ENCODE measurements at regions not wholly inside any gene's neighbourhood (a gene's known extent, or its start where the extent isn't known, plus 50 kb on each side); places are given as distances from the start of the nearest gene placed in this dataset.

- no peaks in the 10 kb centered on the region for H3K27me3 ChIP-seq (ENCODE audit: control insufficient read depth in 2 of 2, insufficient read depth in 2 of 2, low read length in 2 of 2)
- no peak overlapping the region for H3K4me3 ChIP-seq (ENCODE audit: low read length in 2 of 2)
- H3K27ac ChIP-seq (ENCODE audit: low read depth in 2 of 2, low read length in 2 of 2): no peak overlapping the region
- H3K9me3 ChIP-seq (ENCODE audit: control insufficient read depth in 2 of 2, low read length in 2 of 2): no peaks in the 10 kb centered on the region
- no peak overlapping the region for H3K9ac ChIP-seq (ENCODE audit: low read depth in 1 of 2, low read length in 2 of 2)
- no peaks in the 10 kb centered on the region for H3K4me1 ChIP-seq (ENCODE audit: control insufficient read depth in 2 of 2, insufficient read depth in 2 of 2, low read length in 2 of 2)
- H3K36me3 ChIP-seq (ENCODE audit: control insufficient read depth in 2 of 2, insufficient read depth in 2 of 2, low read length in 2 of 2): no peaks in the 10 kb centered on the region
Measured at GRCh38 chr5:54775645-54776044, 209.7 kb downstream of the ESM1 start.

- no peak overlapping the region for H3K9ac ChIP-seq (ENCODE audit: low read depth in 1 of 2, low read length in 2 of 2)
- no peaks in the 10 kb centered on the region for H3K27me3 ChIP-seq (ENCODE audit: control insufficient read depth in 2 of 2, insufficient read depth in 2 of 2, low read length in 2 of 2)
- no peaks in the 10 kb centered on the region for H3K9me3 ChIP-seq (ENCODE audit: control insufficient read depth in 2 of 2, low read length in 2 of 2)
- H3K36me3 ChIP-seq (ENCODE audit: control insufficient read depth in 2 of 2, insufficient read depth in 2 of 2, low read length in 2 of 2): no peaks in the 10 kb centered on the region
- H3K27ac ChIP-seq (ENCODE audit: low read depth in 2 of 2, low read length in 2 of 2): no peak overlapping the region
- H3K4me1 ChIP-seq (ENCODE audit: control insufficient read depth in 2 of 2, insufficient read depth in 2 of 2, low read length in 2 of 2): no peaks in the 10 kb centered on the region
- peak overlapping the region in 1 of 2 donors; percentile 20 for H3K4me3 ChIP-seq (ENCODE audit: low read length in 2 of 2)
Measured at GRCh38 chr5:54774281-54775170, 210.9 kb downstream of the ESM1 start.

- Histone ChIP-seq H3K9me3 (ENCODE audit: control insufficient read depth in 2 of 2, low read length in 2 of 2) (no peaks in the 10 kb centered on the region), H3K27me3 (ENCODE audit: control insufficient read depth in 2 of 2, insufficient read depth in 2 of 2, low read length in 2 of 2) (no peaks in the 10 kb centered on the region), H3K27ac (ENCODE audit: low read depth in 2 of 2, low read length in 2 of 2) (no peak overlapping the region), H3K36me3 (ENCODE audit: control insufficient read depth in 2 of 2, insufficient read depth in 2 of 2, low read length in 2 of 2) (no peaks in the 10 kb centered on the region), H3K9ac (ENCODE audit: low read depth in 1 of 2, low read length in 2 of 2) (no peak overlapping the region), H3K4me1 (ENCODE audit: control insufficient read depth in 2 of 2, insufficient read depth in 2 of 2, low read length in 2 of 2) (no peaks in the 10 kb centered on the region), H3K4me3 (ENCODE audit: low read length in 2 of 2) (no peak overlapping the region)
Measured at GRCh38 chr5:54772684-54773083, 212.7 kb downstream of the ESM1 start.

GRCh38 chr5:54772231-54772630 is 213.2 kb downstream of the ESM1 start:
- H3K27ac ChIP-seq (ENCODE audit: low read depth in 2 of 2, low read length in 2 of 2): no peak overlapping the region
- H3K4me1 ChIP-seq (ENCODE audit: control insufficient read depth in 2 of 2, insufficient read depth in 2 of 2, low read length in 2 of 2): no peaks in the 10 kb centered on the region
- H3K27me3 ChIP-seq (ENCODE audit: control insufficient read depth in 2 of 2, insufficient read depth in 2 of 2, low read length in 2 of 2): no peaks in the 10 kb centered on the region
- no peaks in the 10 kb centered on the region for H3K9me3 ChIP-seq (ENCODE audit: control insufficient read depth in 2 of 2, low read length in 2 of 2)
- no peak overlapping the region for H3K4me3 ChIP-seq (ENCODE audit: low read length in 2 of 2)
- H3K9ac ChIP-seq (ENCODE audit: low read depth in 1 of 2, low read length in 2 of 2): no peak overlapping the region
- H3K36me3 ChIP-seq (ENCODE audit: control insufficient read depth in 2 of 2, insufficient read depth in 2 of 2, low read length in 2 of 2): no peaks in the 10 kb centered on the region

- no peak overlapping the region for H3K9ac ChIP-seq (ENCODE audit: low read depth in 1 of 2, low read length in 2 of 2)
- H3K27me3 ChIP-seq (ENCODE audit: control insufficient read depth in 2 of 2, insufficient read depth in 2 of 2, low read length in 2 of 2): no peaks in the 10 kb centered on the region
- no peak overlapping the region for H3K4me3 ChIP-seq (ENCODE audit: low read length in 2 of 2)
- no peaks in the 10 kb centered on the region for H3K4me1 ChIP-seq (ENCODE audit: control insufficient read depth in 2 of 2, insufficient read depth in 2 of 2, low read length in 2 of 2)
- no peaks in the 10 kb centered on the region for H3K9me3 ChIP-seq (ENCODE audit: control insufficient read depth in 2 of 2, low read length in 2 of 2)
- no peaks in the 10 kb centered on the region for H3K36me3 ChIP-seq (ENCODE audit: control insufficient read depth in 2 of 2, insufficient read depth in 2 of 2, low read length in 2 of 2)
- H3K27ac ChIP-seq (ENCODE audit: low read depth in 2 of 2, low read length in 2 of 2): no peak overlapping the region
Measured at GRCh38 chr5:54769746-54770145, 215.6 kb downstream of the ESM1 start.

- Histone ChIP-seq H3K36me3 (ENCODE audit: control insufficient read depth in 2 of 2, insufficient read depth in 2 of 2, low read length in 2 of 2) (no peaks in the 10 kb centered on the region), H3K27me3 (ENCODE audit: control insufficient read depth in 2 of 2, insufficient read depth in 2 of 2, low read length in 2 of 2) (no peaks in the 10 kb centered on the region), H3K27ac (ENCODE audit: low read depth in 2 of 2, low read length in 2 of 2) (no peak overlapping the region), H3K4me3 (ENCODE audit: low read length in 2 of 2) (no peak overlapping the region), H3K9ac (ENCODE audit: low read depth in 1 of 2, low read length in 2 of 2) (no peak overlapping the region), H3K4me1 (ENCODE audit: control insufficient read depth in 2 of 2, insufficient read depth in 2 of 2, low read length in 2 of 2) (no peaks in the 10 kb centered on the region), H3K9me3 (ENCODE audit: control insufficient read depth in 2 of 2, low read length in 2 of 2) (no peaks in the 10 kb centered on the region)
Measured at GRCh38 chr5:54769072-54769471, 216.3 kb downstream of the ESM1 start.

- Histone ChIP-seq H3K9me3 (ENCODE audit: control insufficient read depth in 2 of 2, low read length in 2 of 2) (no peaks in the 10 kb centered on the region), H3K27me3 (ENCODE audit: control insufficient read depth in 2 of 2, insufficient read depth in 2 of 2, low read length in 2 of 2) (no peaks in the 10 kb centered on the region), H3K4me1 (ENCODE audit: control insufficient read depth in 2 of 2, insufficient read depth in 2 of 2, low read length in 2 of 2) (no peaks in the 10 kb centered on the region), H3K27ac (ENCODE audit: low read depth in 2 of 2, low read length in 2 of 2) (no peak overlapping the region), H3K9ac (ENCODE audit: low read depth in 1 of 2, low read length in 2 of 2) (no peak overlapping the region), H3K4me3 (ENCODE audit: low read length in 2 of 2) (no peak overlapping the region), H3K36me3 (ENCODE audit: control insufficient read depth in 2 of 2, insufficient read depth in 2 of 2, low read length in 2 of 2) (no peaks in the 10 kb centered on the region)
Measured at GRCh38 chr5:54766748-54767147, 218.6 kb downstream of the ESM1 start.

- Histone ChIP-seq H3K27ac (ENCODE audit: low read depth in 2 of 2, low read length in 2 of 2) (no peak overlapping the region), H3K9me3 (ENCODE audit: control insufficient read depth in 2 of 2, low read length in 2 of 2) (no peaks in the 10 kb centered on the region), H3K27me3 (ENCODE audit: control insufficient read depth in 2 of 2, insufficient read depth in 2 of 2, low read length in 2 of 2) (no peaks in the 10 kb centered on the region)
Measured at GRCh38 chr5:54765165-54766028, 220.0 kb downstream of the ESM1 start.

GRCh38 chr5:54764102-54765090 is 221.0 kb downstream of the ESM1 start:
- no peak overlapping the region for H3K9ac ChIP-seq (ENCODE audit: low read depth in 1 of 2, low read length in 2 of 2)
- H3K4me3 ChIP-seq (ENCODE audit: low read length in 2 of 2): no peak overlapping the region
- no peaks in the 10 kb centered on the region for H3K9me3 ChIP-seq (ENCODE audit: control insufficient read depth in 2 of 2, low read length in 2 of 2)
- no peaks in the 10 kb centered on the region for H3K4me1 ChIP-seq (ENCODE audit: control insufficient read depth in 2 of 2, insufficient read depth in 2 of 2, low read length in 2 of 2)
- H3K27me3 ChIP-seq (ENCODE audit: control insufficient read depth in 2 of 2, insufficient read depth in 2 of 2, low read length in 2 of 2): no peaks in the 10 kb centered on the region
- no peak overlapping the region for H3K27ac ChIP-seq (ENCODE audit: low read depth in 2 of 2, low read length in 2 of 2)
- no peaks in the 10 kb centered on the region for H3K36me3 ChIP-seq (ENCODE audit: control insufficient read depth in 2 of 2, insufficient read depth in 2 of 2, low read length in 2 of 2)

More at GRCh38 chr5:54765165-54766028, 220.0 kb downstream of the ESM1 start:
- Histone ChIP-seq H3K36me3 (ENCODE audit: control insufficient read depth in 2 of 2, insufficient read depth in 2 of 2, low read length in 2 of 2) (no peaks in the 10 kb centered on the region), H3K4me1 (ENCODE audit: control insufficient read depth in 2 of 2, insufficient read depth in 2 of 2, low read length in 2 of 2) (no peaks in the 10 kb centered on the region), H3K4me3 (ENCODE audit: low read length in 2 of 2) (no peak overlapping the region), H3K9ac (ENCODE audit: low read depth in 1 of 2, low read length in 2 of 2) (no peak overlapping the region)

All from mucosa of rectum (tissue), 2 donors.